ENCODE measurements at regions not wholly inside any gene's neighbourhood (a gene's known extent, or its start where the extent isn't known, plus 50 kb on each side); places are given as distances from the start of the nearest gene placed in this dataset.
"Not testable (repeated sequence)": the region's sequence is repeated elsewhere in the genome, so short reads cannot be mapped to it uniquely, and the experiment has no call there.

DNA sequence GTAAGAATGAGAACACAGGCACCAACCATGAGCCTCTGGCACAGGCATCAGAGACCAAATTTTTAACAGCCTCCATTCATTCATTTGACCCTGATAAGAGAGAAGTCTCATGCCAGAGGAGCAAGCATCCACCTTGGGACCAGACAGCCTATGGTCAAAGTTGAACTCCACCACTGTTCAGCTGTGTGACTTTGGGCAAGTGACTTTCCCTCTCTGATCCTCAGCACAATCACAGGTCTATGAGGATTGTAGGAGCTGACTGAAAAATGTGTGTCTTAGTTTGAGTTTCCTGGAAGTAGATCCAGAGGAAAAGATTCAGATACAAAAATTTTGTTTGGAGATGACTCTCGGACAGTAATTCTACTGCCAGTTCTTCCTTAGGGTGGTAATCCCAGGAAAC is 645.1 kb upstream of the DEFB115 start:
- H3K79me2 ChIP-seq (ENCODE audit: insufficient read depth, low read length): no peaks in the 10 kb centered on the region
- no peaks in the 10 kb centered on the region for H4K20me1 ChIP-seq (ENCODE audit: insufficient read depth, low read length)
- Mint-ChIP-seq H3K9me3 (ENCODE audit: unreplicated experiment) (peaks cover 3% of the 10 kb centered on the region), H3K36me3 (ENCODE audit: low read depth, unreplicated experiment) (no peaks in the 10 kb centered on the region), H3K4me3 (ENCODE audit: unreplicated experiment) (no peak overlapping the region), H3K27ac (ENCODE audit: unreplicated experiment) (no peak overlapping the region), H3K4me1 (ENCODE audit: low read depth, unreplicated experiment) (no peaks in the 10 kb centered on the region), H3K27me3 (ENCODE audit: low read depth, unreplicated experiment) (peaks cover 2% of the 10 kb centered on the region)
- H3K27me3 ChIP-seq (ENCODE audit: insufficient read depth, low read length): no peaks in the 10 kb centered on the region
- H3K4me2 ChIP-seq (ENCODE audit: low read length): no peak overlapping the region
- H3K36me3 ChIP-seq (ENCODE audit: insufficient read depth, low read length): no peaks in the 10 kb centered on the region
- TF ChIP-seq, protein P1, sequence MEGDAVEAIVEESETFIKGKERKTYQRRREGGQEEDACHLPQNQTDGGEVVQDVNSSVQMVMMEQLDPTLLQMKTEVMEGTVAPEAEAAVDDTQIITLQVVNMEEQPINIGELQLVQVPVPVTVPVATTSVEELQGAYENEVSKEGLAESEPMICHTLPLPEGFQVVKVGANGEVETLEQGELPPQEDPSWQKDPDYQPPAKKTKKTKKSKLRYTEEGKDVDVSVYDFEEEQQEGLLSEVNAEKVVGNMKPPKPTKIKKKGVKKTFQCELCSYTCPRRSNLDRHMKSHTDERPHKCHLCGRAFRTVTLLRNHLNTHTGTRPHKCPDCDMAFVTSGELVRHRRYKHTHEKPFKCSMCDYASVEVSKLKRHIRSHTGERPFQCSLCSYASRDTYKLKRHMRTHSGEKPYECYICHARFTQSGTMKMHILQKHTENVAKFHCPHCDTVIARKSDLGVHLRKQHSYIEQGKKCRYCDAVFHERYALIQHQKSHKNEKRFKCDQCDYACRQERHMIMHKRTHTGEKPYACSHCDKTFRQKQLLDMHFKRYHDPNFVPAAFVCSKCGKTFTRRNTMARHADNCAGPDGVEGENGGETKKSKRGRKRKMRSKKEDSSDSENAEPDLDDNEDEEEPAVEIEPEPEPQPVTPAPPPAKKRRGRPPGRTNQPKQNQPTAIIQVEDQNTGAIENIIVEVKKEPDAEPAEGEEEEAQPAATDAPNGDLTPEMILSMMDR (IDR thresholded peaks at IDR 0.05; ENCODE audit: insufficient read depth, low read depth, low read length): no peak
- no peak for TF ChIP-seq EZH2 (IDR thresholded peaks at IDR 0.05; ENCODE audit: insufficient read depth, low read length)
- no peaks in the 10 kb centered on the region for H3K4me1 ChIP-seq (ENCODE audit: insufficient read depth, low read length)
- H3K4me3 ChIP-seq (ENCODE audit: insufficient read depth, low read depth, low read length): no peak overlapping the region
- H3K27ac ChIP-seq (ENCODE audit: low read depth, low read length): no peak overlapping the region
- no peak overlapping the region for H2AFZ ChIP-seq (ENCODE audit: low read depth, low read length)
- no peak overlapping the region for H3K9ac ChIP-seq (ENCODE audit: low read length)
- peaks cover 28% of the 10 kb centered on the region for H3K9me3 ChIP-seq (ENCODE audit: insufficient read depth, low read depth, low read length)
- FAIRE-seq: no peak
- DNase-seq (ENCODE audit: low read depth): no peak

DNA sequence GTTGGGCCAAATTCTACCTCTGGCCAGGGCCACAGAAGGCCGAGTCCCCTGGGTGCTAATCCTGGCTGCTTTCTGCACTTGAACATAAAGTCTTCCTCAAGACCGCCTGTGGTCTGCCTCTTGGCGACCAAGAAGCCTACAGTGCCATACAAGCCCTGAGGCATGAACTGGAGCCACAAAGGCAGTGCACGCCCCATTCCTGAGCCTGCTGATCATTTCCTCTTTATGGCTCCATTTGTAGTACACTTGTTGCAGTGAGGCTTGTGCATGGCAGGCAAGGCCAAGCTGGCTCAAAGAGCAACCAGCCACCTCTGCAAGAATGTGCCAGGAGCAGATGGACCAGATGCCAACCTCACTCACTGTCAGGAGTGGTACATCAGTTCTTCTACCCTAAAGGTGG is 636.1 kb upstream of the DEFB115 start:
- H3K9me3 ChIP-seq (ENCODE audit: insufficient read depth, low read depth, low read length): not testable (repeated sequence)

DNA sequence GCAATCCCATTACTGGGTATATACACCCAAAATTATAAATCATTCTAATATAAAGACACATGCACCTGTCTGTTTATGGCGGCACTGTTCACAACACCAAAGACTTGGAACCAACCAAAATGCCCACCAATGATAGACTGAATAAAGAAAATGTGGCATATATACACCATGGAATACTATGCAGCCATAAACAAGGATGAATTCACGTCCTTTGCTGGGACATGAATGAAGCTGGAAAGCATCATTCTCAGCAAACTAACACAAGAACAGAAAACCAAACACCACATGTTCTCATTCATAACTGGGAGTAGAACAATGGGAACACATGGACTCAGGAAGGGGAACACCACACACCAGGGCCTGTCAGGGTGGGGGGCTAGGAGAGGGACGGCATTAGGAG is 633.2 kb upstream of the DEFB115 start:
- H3K27me3 ChIP-seq (ENCODE audit: insufficient read depth, low read length); FAIRE-seq; H3K27ac ChIP-seq (ENCODE audit: low read depth, low read length); H3K79me2 ChIP-seq (ENCODE audit: insufficient read depth, low read length); H3K4me3 Mint-ChIP-seq (ENCODE audit: unreplicated experiment); DNase-seq (ENCODE audit: low read depth); H3K4me1 ChIP-seq (ENCODE audit: insufficient read depth, low read length); H3K36me3 Mint-ChIP-seq (ENCODE audit: low read depth, unreplicated experiment); H3K36me3 ChIP-seq (ENCODE audit: insufficient read depth, low read length); H3K4me2 ChIP-seq (ENCODE audit: low read length); H3K9ac ChIP-seq (ENCODE audit: low read length); H4K20me1 ChIP-seq (ENCODE audit: insufficient read depth, low read length); H3K4me3 ChIP-seq (ENCODE audit: insufficient read depth, low read depth, low read length); H3K9me3 Mint-ChIP-seq (ENCODE audit: unreplicated experiment); H3K27ac Mint-ChIP-seq (ENCODE audit: unreplicated experiment); H3K4me1 Mint-ChIP-seq (ENCODE audit: low read depth, unreplicated experiment); H3K9me3 ChIP-seq (ENCODE audit: insufficient read depth, low read depth, low read length); H2AFZ ChIP-seq (ENCODE audit: low read depth, low read length): not testable (repeated sequence)
- peaks cover 16% of the 10 kb centered on the region for H3K27me3 Mint-ChIP-seq (ENCODE audit: low read depth, unreplicated experiment)

More for the DNA sequence above, 636.1 kb upstream of the DEFB115 start:
- not testable (repeated sequence) for H2AFZ ChIP-seq (ENCODE audit: low read depth, low read length); H3K27me3 Mint-ChIP-seq (ENCODE audit: low read depth, unreplicated experiment); H3K36me3 Mint-ChIP-seq (ENCODE audit: low read depth, unreplicated experiment); H3K27me3 ChIP-seq (ENCODE audit: insufficient read depth, low read length); H3K4me1 ChIP-seq (ENCODE audit: insufficient read depth, low read length); DNase-seq (ENCODE audit: low read depth); H3K4me3 ChIP-seq (ENCODE audit: insufficient read depth, low read depth, low read length); H3K9ac ChIP-seq (ENCODE audit: low read length); H3K4me2 ChIP-seq (ENCODE audit: low read length); H3K4me3 Mint-ChIP-seq (ENCODE audit: unreplicated experiment); H3K27ac ChIP-seq (ENCODE audit: low read depth, low read length); H3K4me1 Mint-ChIP-seq (ENCODE audit: low read depth, unreplicated experiment); H4K20me1 ChIP-seq (ENCODE audit: insufficient read depth, low read length); H3K9me3 Mint-ChIP-seq (ENCODE audit: unreplicated experiment); FAIRE-seq; H3K79me2 ChIP-seq (ENCODE audit: insufficient read depth, low read length); H3K27ac Mint-ChIP-seq (ENCODE audit: unreplicated experiment); H3K36me3 ChIP-seq (ENCODE audit: insufficient read depth, low read length)

DNA sequence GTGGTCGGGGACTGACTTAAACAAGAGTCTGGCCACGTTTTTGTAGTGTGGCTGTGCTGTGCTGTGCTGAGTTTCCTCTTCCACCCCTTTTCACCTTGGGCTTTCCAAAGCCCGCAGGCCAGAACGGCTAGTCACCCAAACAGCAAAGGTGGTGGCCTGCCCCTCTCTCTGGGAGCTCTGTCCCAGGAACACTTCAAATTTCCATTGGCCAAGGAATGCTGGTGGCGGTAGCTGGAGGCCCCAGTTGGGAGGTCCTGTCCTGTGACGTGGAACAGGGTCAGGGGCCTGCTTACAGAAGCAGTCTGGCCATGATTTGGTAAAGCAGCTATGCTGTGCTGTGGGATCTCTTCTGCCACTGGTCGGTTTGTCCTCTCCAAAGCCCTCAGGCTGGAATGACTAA is 628.1 kb upstream of the DEFB115 start:
- not testable (repeated sequence) for H2AFZ ChIP-seq (ENCODE audit: low read depth, low read length); H3K4me1 Mint-ChIP-seq (ENCODE audit: low read depth, unreplicated experiment); H3K36me3 Mint-ChIP-seq (ENCODE audit: low read depth, unreplicated experiment); H3K27ac ChIP-seq (ENCODE audit: low read depth, low read length); H3K4me3 ChIP-seq (ENCODE audit: insufficient read depth, low read depth, low read length); H3K4me1 ChIP-seq (ENCODE audit: insufficient read depth, low read length); H3K79me2 ChIP-seq (ENCODE audit: insufficient read depth, low read length); H3K9me3 ChIP-seq (ENCODE audit: insufficient read depth, low read depth, low read length); H3K9me3 Mint-ChIP-seq (ENCODE audit: unreplicated experiment); H3K36me3 ChIP-seq (ENCODE audit: insufficient read depth, low read length); H3K27me3 ChIP-seq (ENCODE audit: insufficient read depth, low read length); H3K9ac ChIP-seq (ENCODE audit: low read length); H3K4me2 ChIP-seq (ENCODE audit: low read length); H4K20me1 ChIP-seq (ENCODE audit: insufficient read depth, low read length); H3K4me3 Mint-ChIP-seq (ENCODE audit: unreplicated experiment); FAIRE-seq; DNase-seq (ENCODE audit: low read depth); H3K27ac Mint-ChIP-seq (ENCODE audit: unreplicated experiment)
- peaks cover 20% of the 10 kb centered on the region for H3K27me3 Mint-ChIP-seq (ENCODE audit: low read depth, unreplicated experiment)

All from astrocyte (in vitro differentiated cells and primary cell).